GM23338 (cell line): ENCODE measurements at regions not wholly inside any gene's neighbourhood (a gene's known extent, or its start where the extent isn't known, plus 50 kb on each side); places are given as distances from the start of the nearest gene placed in this dataset.

Experiments used
- CTCF ChIP-seq, 2 experiments: fragments of 200-600 bp in 1 of 2; sonication (generic) in 1 of 2; conservative IDR thresholded peaks; 2 replicates each; pipeline versions ENCODE4 v1.5.1 to v1.6.1; 2016 to 2017; ENCODE audit warnings: antibody characterized with exemption in 2 of 2, low read depth in 2 of 2, mild to moderate bottlenecking in 2 of 2, moderate library complexity in 1 of 2
- EZH2 ChIP-seq: fragments of 200-600 bp; sonication (generic); IDR thresholded peaks from one replicate; pipeline ENCODE4 v1.8.0; 2017; ENCODE audit warnings: antibody characterized with exemption, mild to moderate bottlenecking, low read depth; ENCODE audit not compliant: unreplicated experiment
- EZH2phosphoT487 ChIP-seq: fragments of 200-600 bp; sonication (generic); IDR thresholded peaks from one replicate; pipeline ENCODE4 v1.8.1; 2018; ENCODE audit warnings: antibody characterized with exemption; ENCODE audit not compliant: unreplicated experiment
- POLR2AphosphoS5 ChIP-seq: IDR thresholded peaks from 2 replicates; pipeline ENCODE4 v1.6.1; 2016; ENCODE audit warnings: antibody characterized with exemption, low read depth
- TF ChIP-seq, protein P1 (sequence below): IDR thresholded peaks from one replicate; pipeline ENCODE4 v1.6.1; 2018; ENCODE audit warnings: antibody characterized with exemption; ENCODE audit not compliant: unreplicated experiment

- TF ChIP-seq EZH2 (no peak), CTCF (conservative IDR thresholded peaks at IDR 0.05; ENCODE audit: low read depth in 2 of 2) (no peak), EZH2phosphoT487 (no peak), POLR2AphosphoS5 (no peak)
- TF ChIP-seq, protein P1, sequence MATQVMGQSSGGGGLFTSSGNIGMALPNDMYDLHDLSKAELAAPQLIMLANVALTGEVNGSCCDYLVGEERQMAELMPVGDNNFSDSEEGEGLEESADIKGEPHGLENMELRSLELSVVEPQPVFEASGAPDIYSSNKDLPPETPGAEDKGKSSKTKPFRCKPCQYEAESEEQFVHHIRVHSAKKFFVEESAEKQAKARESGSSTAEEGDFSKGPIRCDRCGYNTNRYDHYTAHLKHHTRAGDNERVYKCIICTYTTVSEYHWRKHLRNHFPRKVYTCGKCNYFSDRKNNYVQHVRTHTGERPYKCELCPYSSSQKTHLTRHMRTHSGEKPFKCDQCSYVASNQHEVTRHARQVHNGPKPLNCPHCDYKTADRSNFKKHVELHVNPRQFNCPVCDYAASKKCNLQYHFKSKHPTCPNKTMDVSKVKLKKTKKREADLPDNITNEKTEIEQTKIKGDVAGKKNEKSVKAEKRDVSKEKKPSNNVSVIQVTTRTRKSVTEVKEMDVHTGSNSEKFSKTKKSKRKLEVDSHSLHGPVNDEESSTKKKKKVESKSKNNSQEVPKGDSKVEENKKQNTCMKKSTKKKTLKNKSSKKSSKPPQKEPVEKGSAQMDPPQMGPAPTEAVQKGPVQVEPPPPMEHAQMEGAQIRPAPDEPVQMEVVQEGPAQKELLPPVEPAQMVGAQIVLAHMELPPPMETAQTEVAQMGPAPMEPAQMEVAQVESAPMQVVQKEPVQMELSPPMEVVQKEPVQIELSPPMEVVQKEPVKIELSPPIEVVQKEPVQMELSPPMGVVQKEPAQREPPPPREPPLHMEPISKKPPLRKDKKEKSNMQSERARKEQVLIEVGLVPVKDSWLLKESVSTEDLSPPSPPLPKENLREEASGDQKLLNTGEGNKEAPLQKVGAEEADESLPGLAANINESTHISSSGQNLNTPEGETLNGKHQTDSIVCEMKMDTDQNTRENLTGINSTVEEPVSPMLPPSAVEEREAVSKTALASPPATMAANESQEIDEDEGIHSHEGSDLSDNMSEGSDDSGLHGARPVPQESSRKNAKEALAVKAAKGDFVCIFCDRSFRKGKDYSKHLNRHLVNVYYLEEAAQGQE = no peak
Observed at GRCh38 chr22:34897126-34897525, 168.8 kb upstream of the ISX start.
